H1 (cell line): ENCODE measurements at regions not wholly inside any gene's neighbourhood (a gene's known extent, or its start where the extent isn't known, plus 50 kb on each side); places are given as distances from the start of the nearest gene placed in this dataset.

Experiments used
- ATF3 ChIP-seq: IDR thresholded peaks from 2 replicates; pipeline ENCODE4 v1.6.1; 2011; ENCODE audit warnings: low read depth, mild to moderate bottlenecking, low read length; ENCODE audit not compliant: insufficient read depth
- BACH1 ChIP-seq: IDR thresholded peaks from 2 replicates; pipeline ENCODE4 v1.6.1; 2012; ENCODE audit warnings: low read length, improper control_type of control experiment
- CBX5 ChIP-seq: fragments of 300-800, 300-1000 bp; sonication (generic); IDR thresholded peaks from 2 replicates; pipeline ENCODE4 v1.7.1; 2016; ENCODE audit warnings: antibody characterized with exemption, low read length, low read depth
- CEBPB ChIP-seq: IDR thresholded peaks from 2 replicates; pipeline ENCODE4 v1.6.1; 2012; ENCODE audit warnings: low read depth, low read length
- JUND ChIP-seq: IDR thresholded peaks from 2 replicates; pipeline ENCODE4 v1.6.1; 2011; ENCODE audit warnings: mild to moderate bottlenecking, improper control_type of control experiment, low read length
- KDM4A ChIP-seq: IDR thresholded peaks from one replicate; pipeline ENCODE4 v1.7.1; 2012; ENCODE audit warnings: low read depth, mild to moderate bottlenecking, moderate library complexity, low read length, inconsistent platforms; ENCODE audit not compliant: severe bottlenecking
- KDM5A ChIP-seq: fragments of 200-600 bp; IDR thresholded peaks from 2 replicates; pipeline ENCODE4 v1.7.1; 2012; ENCODE audit warnings: mild to moderate bottlenecking, low read length, inconsistent platforms, mixed read lengths
- POLR2A ChIP-seq, 2 experiments: IDR thresholded peaks; 1 replicate in 1 of 2; 2 replicates in 1 of 2; pipeline ENCODE4 v1.6.1; 2011; ENCODE audit warnings: low read depth in 2 of 2, low read length in 2 of 2, mild to moderate bottlenecking in 2 of 2; ENCODE audit errors: control extremely low read depth in 1 of 2
- POLR2AphosphoS5 ChIP-seq: IDR thresholded peaks from 2 replicates; pipeline ENCODE4 v1.6.1; 2011; ENCODE audit warnings: low read depth, low read length
- RFX5 ChIP-seq: IDR thresholded peaks from 2 replicates; pipeline ENCODE4 v1.6.1; 2011; ENCODE audit warnings: low read depth, low read length, improper control_type of control experiment, borderline replicate concordance
- USF2 ChIP-seq: IDR thresholded peaks from 2 replicates; pipeline ENCODE4 v1.6.1; 2011; ENCODE audit warnings: low read length, improper control_type of control experiment
- ZNF274 ChIP-seq: IDR thresholded peaks from 2 replicates; pipeline ENCODE4 v1.7.0; 2012; ENCODE audit warnings: low read length, borderline replicate concordance; ENCODE audit errors: extremely low read depth
- TF ChIP-seq, protein P1 (sequence below): IDR thresholded peaks from 2 replicates; pipeline ENCODE4 v1.6.1; 2012; ENCODE audit warnings: inconsistent platforms
- TF ChIP-seq, protein P2 (sequence below), 3 experiments: IDR thresholded peaks; 1 replicate in 2 of 3; 2 replicates in 1 of 3; pipeline versions ENCODE4 v1.5.1 to v1.6.1; 2011; ENCODE audit warnings: low read length in 3 of 3, mild to moderate bottlenecking in 3 of 3, inconsistent platforms in 2 of 3, low read depth in 1 of 3, moderate library complexity in 1 of 3; ENCODE audit not compliant: insufficient read depth in 1 of 3; ENCODE audit errors: control extremely low read depth in 1 of 3

GRCh38 chr9:86846656-86847055 lies 100.7 kb downstream of the GAS1 start:
- TF ChIP-seq JUND, result no peak
- TF ChIP-seq, protein P1, sequence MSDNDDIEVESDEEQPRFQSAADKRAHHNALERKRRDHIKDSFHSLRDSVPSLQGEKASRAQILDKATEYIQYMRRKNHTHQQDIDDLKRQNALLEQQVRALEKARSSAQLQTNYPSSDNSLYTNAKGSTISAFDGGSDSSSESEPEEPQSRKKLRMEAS, result no peak
- TF ChIP-seq, protein P2, sequence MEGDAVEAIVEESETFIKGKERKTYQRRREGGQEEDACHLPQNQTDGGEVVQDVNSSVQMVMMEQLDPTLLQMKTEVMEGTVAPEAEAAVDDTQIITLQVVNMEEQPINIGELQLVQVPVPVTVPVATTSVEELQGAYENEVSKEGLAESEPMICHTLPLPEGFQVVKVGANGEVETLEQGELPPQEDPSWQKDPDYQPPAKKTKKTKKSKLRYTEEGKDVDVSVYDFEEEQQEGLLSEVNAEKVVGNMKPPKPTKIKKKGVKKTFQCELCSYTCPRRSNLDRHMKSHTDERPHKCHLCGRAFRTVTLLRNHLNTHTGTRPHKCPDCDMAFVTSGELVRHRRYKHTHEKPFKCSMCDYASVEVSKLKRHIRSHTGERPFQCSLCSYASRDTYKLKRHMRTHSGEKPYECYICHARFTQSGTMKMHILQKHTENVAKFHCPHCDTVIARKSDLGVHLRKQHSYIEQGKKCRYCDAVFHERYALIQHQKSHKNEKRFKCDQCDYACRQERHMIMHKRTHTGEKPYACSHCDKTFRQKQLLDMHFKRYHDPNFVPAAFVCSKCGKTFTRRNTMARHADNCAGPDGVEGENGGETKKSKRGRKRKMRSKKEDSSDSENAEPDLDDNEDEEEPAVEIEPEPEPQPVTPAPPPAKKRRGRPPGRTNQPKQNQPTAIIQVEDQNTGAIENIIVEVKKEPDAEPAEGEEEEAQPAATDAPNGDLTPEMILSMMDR (IDR thresholded peaks at IDR 0.05; ENCODE audit: control extremely low read depth in 1 of 3, insufficient read depth in 1 of 3, low read depth in 1 of 3, low read length in 3 of 3), result no peak
- no peak for TF ChIP-seq POLR2A (IDR thresholded peaks at IDR 0.05; ENCODE audit: control extremely low read depth in 1 of 2, low read depth in 2 of 2, low read length in 2 of 2)
- TF ChIP-seq POLR2AphosphoS5, result no peak
- TF ChIP-seq RFX5, result no peak
- no peak for TF ChIP-seq KDM5A
- TF ChIP-seq CBX5, result no peak
- no peak for TF ChIP-seq USF2
- no peak for TF ChIP-seq ATF3
- TF ChIP-seq CEBPB, result no peak
- no peak for TF ChIP-seq KDM4A
- no peak for TF ChIP-seq ZNF274
- TF ChIP-seq BACH1, result no peak
